GM18502 (cell line): ENCODE measurements at regions not wholly inside any gene's neighbourhood (a gene's known extent, or its start where the extent isn't known, plus 50 kb on each side); places are given as distances from the start of the nearest gene placed in this dataset.
"Not testable (repeated sequence)": the region's sequence is repeated elsewhere in the genome, so short reads cannot be mapped to it uniquely, and the experiment has no call there.

ENCODE experiments used
- ATAC-seq: cut with Tn5 transposase; IDR thresholded peaks from one replicate; pipeline ENCODE4 v1.9.1; 2021; ENCODE audit warnings: mild to moderate bottlenecking; ENCODE audit not compliant: unreplicated experiment, poor library complexity

DNA sequence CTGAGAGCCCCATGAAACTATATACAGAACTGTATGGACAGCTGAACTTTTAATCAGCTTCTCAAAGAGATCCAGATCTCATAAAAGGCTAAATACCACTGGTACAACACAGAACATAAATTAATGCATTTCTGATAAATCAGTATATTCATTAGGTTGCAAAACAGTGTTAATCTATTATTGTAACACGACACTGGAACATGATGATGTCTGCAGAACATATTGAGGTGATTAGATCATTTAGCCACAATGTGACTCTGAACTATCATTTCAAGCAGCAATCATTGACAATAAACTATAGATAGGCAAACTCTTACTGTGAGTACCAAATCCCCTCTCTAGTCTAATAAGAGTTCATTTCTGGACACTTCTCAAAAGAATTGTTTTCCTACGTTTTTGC, 50.3 kb downstream of the GASK1B start:
- ATAC-seq, result no peak

DNA sequence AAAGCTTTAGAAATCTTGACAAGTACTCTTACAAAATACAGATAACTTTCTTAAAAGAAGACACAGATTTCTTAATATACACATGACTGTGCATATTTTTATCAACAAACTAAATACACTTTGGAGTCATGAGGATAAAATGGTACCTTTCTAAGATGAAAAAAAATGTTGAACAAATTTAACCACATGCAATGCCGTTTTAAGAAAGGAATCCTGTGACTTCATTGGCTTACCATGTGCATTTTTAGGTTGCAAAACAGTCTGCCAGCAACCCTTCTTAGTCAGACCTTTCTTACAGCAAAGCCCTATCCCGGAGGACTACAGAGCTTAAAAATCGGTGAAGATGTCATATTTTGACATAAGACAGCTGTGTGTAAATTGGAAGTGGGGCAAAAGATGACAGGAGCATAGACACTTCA, 51.7 kb downstream of the GASK1B start:
- ATAC-seq, result no peak

DNA sequence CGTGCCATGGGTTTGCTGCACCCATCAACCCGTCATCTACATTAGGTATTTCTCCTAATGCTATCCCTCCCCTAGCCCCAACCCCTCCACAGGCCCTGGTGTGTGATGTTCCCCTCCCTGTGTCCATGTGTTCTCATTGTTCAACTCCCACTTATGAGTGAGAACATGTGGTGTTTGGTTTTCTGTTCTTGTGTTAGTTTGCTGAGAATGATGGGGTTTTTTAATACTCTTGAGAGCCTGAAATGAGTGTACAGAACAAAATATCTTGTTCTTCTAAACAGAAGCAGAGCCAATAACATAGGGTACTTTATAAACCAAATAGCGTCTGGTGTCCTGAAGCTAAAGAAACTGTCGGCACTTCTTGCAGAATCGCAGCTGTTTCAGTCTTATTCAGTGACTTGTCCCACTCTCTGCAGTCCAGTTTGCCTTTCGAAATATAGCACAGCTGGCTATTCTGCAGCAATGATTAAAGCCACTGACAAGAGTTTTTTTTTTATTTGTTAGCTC, 52.1 kb downstream of the GASK1B start:
- ATAC-seq, result not testable (repeated sequence)

DNA sequence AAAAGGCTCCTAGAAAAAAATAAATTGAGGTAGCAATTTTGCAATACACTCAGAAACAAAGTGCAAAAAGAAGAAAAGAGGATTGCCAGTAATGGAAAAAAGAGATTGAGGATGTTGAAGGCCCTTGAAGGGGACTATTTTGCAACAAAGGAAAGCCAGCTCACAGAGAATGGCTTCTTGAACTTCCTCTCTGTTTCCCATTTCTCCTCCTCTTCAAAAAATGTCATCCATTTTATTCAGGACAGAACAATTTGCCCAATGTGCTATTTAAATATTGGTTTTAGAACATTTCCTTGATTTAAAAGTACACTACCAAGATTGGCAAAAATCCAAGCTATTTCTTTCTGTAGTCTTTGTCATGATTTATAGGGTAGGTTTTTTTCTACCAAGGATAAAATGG, 60.2 kb downstream of the GASK1B start:
- ATAC-seq, result no peak

DNA sequence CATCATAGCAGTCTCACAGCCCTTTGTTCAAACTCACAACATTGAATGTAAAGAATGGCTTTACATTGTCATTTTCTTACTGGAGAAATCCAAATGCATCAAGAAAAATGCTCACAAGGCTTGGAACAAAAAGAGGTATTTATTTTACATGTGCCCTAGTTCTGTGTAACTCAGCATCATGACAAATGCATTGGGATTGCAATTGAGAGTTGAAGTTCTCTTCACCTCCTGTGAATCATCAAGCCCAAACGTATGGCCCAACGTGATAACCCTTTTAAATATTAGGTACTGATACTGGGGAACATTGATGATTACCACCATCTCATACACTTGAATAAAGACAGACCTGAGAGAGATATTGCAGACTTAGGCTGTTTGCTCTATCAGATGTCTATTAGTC, 61.6 kb downstream of the GASK1B start:
- no peak for ATAC-seq

DNA sequence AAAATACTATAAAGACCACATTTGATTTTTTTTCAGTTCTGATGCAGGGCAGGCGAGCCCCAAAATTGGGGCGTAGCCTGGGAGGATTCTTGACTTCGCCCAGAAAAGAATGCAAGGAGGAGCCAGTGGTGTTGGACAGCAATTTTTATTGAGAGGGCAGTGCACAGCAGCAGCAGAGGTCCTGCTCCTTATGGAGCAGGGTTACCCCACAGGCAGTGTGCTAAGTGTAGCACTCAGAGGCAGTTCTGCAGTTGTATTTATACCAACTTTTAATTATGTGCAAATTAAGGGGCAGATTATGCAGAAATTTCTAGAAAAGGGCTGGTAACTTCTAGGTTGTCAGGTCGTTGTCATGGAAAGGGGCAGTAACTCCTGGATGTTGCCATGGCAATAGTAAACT, 69.9 kb downstream of the GASK1B start:
- no peak for ATAC-seq

DNA sequence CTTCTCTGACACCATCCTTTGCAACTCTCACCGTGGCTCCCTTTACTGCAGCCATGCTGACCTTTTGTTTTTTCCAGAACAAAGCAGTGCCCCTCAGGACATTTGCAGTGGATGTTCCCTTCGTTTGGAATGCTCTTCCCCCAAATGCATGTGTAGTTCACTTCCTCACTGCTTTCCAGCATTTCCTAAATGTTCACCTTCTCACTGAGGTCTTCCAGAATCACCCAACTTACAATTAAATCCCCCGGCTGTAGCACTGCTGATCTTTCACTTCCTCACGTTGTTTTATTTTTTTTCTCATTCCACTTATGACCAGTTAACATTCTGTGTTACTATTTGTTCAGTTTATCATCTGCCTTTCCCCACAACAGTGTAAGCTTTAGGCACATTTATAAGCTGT, 73.1 kb downstream of the GASK1B start:
- ATAC-seq, result no peak

DNA sequence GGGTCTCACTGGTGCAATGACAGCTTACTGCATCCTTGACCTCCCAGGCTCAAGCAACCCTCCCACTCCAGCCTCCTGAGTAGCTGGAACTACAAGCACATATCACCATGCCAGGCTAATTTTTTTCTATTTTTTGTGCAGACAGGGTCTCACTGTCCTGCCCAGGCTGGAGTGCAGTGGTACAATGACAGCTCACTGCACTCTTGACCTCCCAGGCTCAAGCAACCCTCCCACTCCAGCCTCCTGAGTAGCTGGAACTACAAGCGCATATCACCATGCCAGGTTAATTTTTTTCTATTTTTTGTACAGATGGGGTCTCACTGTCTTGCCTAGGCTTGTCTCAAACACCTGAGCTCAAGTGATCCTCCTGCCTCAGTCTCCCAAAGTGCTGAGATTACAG, 74.0 kb downstream of the GASK1B start:
- ATAC-seq, result no peak

DNA sequence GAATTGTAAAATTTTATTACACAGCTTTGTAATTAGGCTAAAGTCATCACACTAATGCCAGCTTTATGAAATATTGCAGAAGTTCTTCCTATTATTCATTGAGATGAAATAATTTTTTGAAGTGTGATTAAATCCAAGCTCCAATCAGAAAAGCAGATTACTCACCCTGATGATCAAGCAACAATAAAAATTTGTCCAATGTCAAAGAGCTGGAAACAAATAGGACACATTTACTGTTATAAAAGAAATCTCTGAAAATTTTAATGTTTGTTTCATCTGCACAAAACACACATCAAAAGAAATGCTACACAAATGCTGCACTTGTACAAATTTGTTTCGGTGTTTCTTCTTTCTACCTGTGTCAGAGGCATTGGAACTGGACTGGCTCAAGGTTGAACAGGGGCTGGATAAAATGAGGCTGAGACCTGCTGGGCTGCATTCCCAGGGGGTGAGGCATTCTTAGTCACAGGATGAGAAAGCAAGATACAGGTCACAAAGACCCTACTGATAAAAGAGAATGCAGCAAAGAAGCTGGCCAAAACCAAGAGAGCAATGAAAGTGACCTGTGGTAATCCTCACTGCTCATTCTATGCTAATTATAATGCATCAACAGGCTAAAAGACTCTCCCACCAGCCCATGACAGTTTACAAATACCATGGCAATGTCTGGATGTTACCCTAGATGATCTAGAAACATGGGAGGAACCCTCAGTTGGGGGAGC, 78.3 kb downstream of the GASK1B start:
- no peak for ATAC-seq

DNA sequence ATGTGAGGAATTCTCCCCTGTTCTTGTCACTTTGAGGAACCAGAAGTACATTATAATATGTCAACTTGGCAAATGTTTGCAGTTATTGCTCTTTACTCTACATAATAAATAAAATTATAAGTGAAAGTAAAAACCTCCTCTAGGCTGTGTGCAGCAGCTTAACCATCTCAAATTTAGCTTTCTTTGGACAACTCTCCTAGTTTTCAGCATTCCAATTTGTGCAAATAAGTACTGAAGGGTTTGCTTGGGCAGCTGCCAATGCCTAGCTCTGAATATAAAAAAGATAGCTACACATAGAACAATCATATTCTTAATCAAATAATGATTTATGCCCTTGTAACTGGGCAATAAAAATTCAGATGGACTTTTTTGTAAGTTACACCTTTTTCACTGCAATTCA, 82.5 kb downstream of the GASK1B start:
- no peak for ATAC-seq

DNA sequence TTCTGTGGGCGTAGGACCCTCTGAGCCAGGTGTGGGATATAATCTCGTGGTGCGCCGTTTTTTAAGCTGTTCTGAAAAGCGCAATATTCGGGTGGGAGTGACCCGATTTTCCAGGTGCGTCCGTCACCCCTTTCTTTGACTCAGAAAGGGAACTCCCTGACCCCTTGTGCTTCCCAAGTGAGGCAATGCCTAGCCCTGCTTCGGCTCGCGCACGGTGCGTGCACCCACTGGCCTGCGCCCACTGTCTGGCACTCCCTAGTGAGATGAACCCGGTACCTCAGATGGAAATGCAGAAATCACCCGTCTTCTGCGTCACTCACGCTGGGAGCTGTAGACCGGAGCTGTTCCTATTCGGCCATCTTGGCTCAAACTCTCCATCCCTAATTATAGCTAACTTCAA, 82.9 kb downstream of the GASK1B start:
- not testable (repeated sequence) for ATAC-seq

DNA sequence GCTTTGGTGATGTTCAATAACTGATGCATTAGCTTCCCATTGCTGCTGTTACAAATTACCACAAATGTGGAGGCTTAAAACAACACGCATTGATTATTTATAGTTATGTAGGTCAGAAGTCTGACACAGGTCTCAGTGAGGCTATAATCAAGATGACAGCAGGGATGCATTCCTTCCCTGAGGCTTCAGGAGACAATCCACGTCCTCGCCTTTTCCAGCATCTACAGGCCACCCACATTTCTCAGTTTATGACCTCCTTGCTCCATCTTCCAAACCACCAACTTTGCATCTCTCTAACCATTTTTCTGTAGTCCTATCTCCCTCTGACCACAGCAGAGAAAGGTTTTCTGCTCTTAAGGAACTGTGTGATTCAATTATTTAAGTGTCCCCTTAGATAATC, 92.5 kb downstream of the GASK1B start:
- ATAC-seq, result no peak

DNA sequence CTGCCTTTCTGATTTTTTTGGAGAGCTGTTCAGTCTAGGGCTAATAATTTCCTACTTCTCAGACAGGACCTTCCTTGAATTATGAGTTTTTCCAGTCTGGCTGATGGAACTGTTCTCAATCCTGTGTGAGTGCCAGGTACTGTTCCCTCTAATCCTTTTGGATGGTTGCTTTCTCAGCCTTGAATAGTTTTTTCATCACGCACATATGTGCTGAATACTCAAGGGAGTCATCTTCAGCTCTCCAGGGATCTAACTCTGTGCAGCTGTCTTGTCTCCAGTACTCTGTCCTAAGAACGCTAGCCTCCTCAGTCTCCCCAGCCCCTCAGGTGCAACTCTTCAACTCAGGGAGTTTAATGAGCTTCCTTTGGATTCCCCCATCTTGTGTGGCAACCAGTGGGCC, 93.2 kb downstream of the GASK1B start:
- no peak for ATAC-seq

DNA sequence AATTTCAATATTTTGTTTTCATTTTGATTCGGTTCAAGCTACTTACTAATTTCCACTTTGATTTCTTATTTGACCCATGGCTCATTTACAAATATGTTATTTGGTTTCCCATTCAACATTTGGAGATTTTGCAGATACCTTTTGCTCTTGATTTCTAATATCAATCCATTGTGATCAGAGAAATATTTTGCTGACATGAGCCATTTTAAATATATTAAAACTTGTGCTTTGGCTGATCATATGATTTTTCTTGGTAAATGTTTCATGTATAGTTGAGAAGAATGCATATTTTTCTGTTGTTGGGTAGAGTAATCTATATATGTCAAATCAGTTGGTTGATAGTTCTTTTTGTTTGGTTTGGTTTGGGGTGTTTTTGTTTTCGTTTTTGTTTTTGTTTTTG, 95.0 kb downstream of the GASK1B start:
- no peak for ATAC-seq

DNA sequence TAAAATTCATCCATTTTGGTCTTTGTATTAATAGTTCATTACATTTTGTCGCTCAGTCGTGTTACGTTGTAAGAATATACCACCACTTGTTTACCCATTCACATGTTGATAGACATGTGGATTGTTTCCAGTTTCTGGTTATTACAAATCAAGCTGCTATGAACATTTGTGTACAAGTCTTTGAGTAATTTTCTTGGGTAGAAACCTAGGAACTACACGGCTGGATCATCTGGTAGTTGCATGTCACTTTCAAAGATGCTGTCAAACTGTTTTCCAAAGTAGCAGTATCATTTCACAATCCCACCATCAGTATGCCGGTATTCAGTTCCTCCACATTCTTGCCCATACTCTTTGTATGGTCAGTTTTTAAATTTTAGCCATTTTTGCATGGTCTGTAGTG, 98.0 kb downstream of the GASK1B start:
- no peak for ATAC-seq

DNA sequence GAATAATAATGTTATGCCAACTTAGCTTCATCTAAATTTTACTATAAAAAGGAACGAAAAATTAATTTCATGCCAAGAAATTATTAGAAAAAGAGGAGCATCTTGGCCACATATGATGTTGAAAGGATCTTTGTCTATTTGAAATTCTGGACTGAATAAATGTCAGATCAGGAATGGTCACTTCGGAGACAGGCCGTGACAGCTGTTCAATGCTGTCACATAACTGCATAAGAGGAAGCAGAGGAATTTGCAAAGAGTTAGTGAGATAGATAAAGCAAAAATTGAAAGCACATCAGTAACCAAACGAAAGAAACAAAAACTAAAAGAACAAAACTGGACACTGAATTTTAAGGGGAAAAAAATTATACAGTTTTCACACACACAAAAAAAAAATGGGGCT, 100.9 kb downstream of the GASK1B start:
- no peak for ATAC-seq

DNA sequence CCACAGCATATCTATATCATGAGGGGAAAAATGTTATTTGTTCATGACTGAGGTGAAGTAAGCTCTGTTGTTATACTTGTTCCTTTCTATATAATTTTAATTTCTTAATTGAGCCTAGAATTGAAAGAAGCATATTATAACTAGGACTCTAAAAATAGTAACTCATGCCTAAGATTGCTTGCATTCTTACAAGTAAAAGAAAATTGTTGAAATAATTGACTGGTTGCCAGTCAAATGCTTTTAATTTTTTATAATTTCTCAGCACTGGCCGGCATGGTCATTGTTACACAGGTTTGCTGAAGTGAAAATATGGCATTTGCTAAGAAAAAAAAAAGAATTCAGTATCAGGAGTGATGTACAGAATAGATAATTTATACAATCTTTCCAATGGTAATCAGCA, 104.8 kb downstream of the GASK1B start:
- ATAC-seq, result no peak

DNA sequence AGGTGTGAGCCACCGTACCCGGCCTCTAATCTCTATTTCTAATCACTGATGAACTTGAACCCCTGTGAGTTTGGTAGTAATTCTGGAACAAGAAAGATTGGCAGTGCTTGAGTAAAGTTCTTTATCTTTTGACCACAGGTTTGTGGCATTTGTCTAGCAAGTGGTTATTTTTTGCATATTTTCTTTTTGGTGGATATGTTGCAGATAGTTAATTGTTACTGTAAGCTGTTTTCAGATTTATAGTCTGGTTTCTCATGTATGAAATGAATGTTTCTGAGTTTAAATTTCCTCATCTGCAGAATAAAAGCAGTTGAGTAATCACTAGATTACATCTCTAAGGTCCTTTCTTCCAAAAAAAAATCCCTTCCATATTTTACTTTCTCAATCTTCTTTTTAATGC, 105.2 kb downstream of the GASK1B start:
- no peak for ATAC-seq

DNA sequence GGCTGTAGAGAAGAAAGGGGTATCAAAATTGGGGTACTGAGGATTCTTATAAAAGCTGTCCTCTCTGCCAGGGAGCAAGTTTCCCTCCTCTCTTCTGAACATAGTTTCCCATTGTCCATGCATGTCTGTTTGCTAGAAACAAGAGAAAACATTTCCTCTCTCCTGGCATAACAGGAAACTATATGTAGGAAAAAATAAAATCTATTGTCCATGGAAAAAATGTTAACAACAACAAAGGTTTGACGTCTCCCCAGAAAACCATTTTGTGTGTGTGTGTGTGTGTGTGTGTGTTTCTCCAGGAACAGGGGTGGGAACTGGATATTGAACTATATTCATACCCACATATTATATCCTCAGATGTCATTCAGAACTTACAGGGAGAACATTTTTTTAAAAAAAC, 107.2 kb downstream of the GASK1B start:
- no peak for ATAC-seq

DNA sequence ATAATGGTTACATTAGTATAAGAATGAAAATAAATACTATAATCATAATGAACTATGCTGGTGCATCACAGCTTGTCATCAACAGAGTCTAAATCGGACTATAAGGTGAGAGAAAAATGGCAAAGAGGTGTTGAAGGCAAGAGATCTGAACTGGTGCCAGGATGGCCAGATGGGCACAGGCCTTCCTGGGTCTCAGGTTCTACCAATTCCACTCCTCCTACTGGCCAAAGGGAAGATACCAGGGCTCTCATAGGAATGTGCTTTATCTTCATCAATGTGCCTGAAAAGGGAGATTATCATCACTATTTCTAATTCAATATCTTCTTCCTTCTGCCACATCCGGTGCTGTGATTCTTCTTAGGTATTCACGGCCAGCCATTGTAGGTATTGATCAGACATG, 107.6 kb downstream of the GASK1B start:
- ATAC-seq, result no peak

DNA sequence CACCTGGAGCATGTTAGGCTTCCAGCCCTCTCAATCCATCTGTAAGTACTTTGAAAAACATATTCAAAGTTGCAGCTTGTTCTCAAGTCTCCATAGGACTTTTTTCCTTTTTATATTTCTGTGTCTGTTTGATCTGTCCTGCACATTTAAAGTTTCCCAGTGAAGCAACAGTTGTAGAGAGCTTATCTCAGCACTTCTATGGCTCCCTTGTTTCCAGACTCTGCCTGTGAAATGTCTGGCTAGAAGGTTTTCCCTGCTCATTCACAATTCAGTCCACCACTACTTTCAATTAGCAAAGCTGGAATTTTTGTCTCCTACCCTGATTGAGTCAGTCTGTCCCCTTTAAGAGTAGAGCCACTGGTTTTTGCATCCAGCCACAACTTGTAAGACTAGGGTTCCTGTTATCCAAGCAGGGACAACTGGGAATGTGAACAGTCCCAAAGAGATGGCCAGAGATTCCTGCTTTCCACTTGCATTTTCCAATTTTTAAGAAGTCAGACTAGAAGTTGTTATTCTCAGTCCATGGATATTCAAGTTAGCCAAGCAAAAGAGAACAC, 116.1 kb downstream of the GASK1B start:
- ATAC-seq, result no peak

DNA sequence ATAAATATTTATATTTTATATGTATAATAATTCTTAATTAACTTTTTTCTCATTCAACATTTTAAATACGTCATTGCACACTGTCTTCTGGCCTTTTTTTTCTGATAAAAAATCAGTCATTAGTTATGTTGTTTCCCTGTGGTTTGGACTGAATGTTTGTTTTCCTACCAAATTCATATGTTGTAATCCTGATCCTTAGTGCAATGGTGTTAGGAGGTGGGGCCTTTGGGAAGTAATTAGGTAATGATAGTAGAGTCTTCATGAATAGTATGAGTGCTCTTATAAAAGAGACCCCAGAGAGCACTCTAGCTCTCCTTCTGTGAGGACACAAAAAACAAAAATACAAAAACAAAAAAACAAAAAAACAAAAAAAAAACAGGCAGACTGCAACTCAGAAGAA, 117.2 kb downstream of the GASK1B start:
- no peak for ATAC-seq
